ENCODE measurements at regions not wholly inside any gene's neighbourhood (a gene's known extent, or its start where the extent isn't known, plus 50 kb on each side); places are given as distances from the start of the nearest gene placed in this dataset.

DNA sequence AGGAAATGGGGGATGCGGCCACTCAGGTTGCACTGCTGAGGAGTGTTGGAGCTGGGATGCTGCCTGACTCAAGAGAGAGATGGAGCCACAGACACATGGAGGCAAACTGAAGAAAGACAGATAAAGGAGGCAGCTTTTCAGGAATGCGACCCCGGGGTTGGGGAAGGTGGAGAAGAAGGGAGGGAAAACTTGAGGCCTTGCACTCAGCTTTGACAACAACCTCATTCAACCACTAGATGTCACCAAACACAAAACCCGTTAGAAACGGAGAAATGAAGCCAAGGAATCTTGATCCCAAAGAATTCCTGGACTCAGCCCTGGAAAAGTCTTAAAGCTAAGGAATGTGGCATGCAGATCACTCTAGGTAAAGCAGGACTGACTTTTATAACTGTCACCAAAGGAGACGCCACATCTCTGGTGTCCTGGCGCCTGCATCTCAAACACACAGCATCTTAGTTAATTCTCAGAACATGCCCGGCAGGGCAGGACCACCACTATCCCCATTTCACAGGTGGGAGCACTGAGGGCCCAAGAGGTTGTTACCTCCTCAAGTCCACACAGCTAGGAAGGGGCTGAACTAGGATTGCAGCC lies 59.6 kb upstream of the LMCD1 start:
- no peak for DNase-seq

DNA sequence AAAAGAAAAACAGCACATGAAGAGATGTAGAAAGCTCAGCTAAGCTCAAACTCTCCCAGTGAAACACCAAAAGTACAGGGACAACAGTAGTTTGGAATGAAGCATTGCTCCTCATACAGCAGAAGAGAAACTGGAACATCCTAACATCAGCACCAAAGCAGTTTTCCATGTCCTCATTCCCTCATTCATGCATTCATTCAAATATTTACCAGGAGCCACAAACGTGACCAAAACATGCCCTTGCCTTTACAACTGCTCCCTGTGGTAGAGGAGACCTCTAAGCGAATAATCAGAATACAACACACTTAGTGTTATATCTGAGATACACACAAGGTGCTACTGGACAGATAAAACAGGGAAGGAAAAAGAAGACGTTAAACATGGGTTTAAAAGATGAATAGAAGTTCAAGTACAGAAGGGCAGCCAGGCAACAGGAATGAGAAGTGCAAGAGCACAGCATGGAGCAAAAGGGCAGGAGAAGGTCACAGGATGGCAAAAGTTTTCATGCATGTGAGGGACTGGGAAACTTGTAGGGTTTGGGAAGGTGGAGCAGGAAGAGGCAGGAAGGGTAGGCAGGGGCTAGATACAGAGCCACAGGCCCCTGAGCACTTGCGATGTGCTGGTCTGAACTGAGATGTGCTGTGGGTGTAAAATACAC lies 58.5 kb upstream of the LMCD1 start:
- no peak for DNase-seq

DNA sequence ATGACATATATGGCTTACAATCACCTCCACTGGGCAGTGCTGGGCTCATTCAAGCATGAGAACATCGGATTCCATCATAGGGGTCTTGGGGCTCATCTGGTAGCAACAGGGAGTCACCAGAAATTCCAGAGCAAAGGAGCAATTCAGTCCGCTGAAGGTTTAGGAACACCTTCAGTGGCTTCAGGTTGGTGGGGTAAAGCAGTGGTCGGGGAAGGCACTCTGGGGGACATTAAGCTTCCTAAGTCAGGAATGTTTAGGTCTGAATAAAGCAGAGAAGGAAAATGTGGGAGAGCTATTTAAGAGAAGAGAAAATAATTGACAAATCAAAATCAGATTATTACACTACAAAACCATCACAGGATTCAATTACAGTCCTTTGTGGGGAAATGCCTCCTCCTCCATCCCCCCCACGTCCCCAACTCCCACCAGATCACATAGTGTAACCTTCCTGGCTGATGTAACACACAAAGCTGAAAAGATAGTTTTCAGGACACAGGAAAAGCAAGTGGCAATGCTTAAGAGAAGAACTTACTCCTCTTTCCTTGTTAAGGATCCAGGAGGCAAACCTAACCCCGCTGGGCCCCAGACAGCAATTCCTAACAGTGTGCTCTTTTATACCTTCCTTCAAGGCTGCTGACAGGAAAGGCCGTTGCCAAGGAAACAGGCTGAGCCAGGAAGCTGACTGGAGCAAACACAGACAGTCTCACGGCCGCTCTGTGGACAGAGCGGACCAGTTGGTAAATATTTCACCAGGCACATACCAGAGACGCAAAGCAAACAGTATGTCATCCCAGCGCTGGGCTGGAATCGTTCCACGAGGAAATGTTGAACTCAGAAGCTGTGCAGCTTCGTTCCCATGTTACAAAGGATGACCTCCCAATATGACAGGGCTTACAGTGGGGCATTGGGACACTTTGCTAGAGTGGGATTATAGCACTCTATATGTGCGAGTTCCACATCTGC lies 57.5 kb upstream of the LMCD1 start:
- no peak for DNase-seq

DNA sequence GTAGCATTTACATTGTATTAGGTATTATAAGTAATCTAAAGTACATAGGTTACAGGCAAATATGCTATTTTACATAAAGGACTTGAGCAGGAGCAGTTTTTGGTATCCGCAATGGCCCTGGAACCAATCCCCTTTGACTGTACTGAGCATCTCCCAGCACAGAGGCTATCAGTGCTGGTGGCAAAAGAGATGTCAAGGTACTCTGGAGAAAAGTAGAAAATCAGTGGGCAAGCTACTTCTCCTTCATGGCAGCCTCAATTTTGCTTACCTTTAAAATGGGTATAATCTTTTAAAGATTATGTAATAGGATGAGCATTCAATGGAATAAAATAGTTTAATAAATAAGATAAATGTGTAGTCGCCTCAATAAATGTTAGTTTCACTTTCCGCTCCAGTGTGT lies 56.7 kb upstream of the LMCD1 start:
- DNase-seq = no peak

DNA sequence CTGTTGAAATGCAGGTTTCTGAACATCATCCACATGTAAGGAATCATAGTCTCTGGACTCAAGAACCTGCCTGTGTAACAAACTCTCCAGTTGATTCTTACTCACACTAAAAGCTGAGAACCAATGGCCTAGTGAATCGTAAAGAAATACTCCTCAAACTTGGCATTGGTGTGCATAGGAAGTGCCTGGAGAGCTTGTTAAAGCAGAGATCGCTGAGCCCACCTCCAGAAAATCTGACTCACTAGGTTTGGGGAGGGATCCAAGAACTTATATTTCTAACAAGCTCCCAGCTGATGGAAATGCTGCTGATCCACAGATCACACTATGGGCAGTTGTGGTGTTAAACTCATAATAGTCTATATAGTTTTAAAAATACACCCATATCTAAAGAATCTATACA lies 55.8 kb upstream of the LMCD1 start:
- DNase-seq = no peak

DNA sequence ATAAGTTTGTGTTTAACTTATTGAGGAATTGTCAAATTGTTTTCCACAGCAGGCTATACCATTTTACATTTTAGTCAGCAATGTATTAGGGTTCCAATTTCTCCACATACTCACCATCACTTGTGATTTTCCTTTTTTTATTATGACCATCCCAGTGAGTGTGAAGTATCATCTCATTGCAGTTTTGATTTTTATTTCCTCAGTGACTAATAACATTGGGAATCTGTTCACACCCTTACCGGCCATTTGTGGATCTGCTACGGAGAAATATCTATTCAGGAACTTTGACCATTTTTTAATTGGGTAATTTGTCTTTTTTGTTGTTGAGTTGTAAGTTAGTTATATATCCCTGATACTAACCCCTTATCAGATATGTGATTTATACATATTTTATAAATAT lies 54.8 kb upstream of the LMCD1 start:
- DNase-seq = no peak

DNA sequence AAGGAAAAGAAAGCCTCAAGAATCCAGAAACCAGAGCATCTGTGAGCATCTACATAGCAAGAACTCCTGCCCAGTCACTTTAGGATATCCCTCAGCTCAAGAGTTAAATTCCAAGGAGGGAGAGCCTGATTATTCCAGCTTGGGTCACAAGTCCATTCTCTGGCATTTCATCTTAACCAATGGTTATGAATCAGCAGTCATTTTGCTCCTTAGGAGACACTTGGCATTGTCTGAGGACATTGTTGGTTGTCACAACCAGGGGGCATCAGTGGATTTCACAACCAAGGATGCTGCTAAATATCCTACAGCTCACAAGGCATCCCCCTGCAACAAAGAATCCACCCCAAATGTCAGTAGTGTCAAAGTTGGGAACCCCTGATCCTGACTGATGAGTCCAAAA lies 51.0 kb upstream of the LMCD1 start:
- no peak for DNase-seq

DNA sequence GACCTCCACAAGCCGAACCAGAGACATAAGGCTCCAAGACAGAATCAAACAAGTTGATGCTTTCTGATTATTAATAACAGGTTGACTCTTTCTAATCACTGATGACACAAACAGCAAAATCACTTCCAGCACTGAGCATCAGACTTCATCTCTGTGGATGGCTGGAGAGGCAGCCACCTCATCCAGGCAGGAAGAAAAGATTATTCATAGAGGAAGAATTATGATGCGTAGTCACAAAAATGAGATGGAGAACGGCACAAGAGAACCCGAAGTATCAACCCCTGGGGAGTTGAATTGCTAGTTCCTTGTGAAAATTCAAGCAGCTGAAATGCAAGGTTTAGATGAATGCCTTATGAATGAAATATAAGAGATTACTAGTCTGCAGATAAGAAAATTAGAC lies 49.9 kb upstream of the LMCD1 start:
- no peak for DNase-seq

Measured in activated CD4-positive, alpha-beta T cell treated with anti-CD3 and anti-CD28 coated beads, Interleukin-2, amount 50 U/mL, for 16 hours (primary cell).